Smooth muscle cell of the brain vasculature (primary cell): ENCODE measurements at regions not wholly inside any gene's neighbourhood (a gene's known extent, or its start where the extent isn't known, plus 50 kb on each side); places are given as distances from the start of the nearest gene placed in this dataset.
"Not testable (repeated sequence)": the region's sequence is repeated elsewhere in the genome, so short reads cannot be mapped to it uniquely, and the experiment has no call there.

Experiments used
- DNase-seq: peaks from one replicate; pipeline ENCODE4 v3.0.0-alpha.2; 2012; ENCODE audit warnings: low read depth, low spot score

GRCh38 chr2:188645986-188646385 lies 328.2 kb upstream of the COL3A1 start:
- no peak for DNase-seq

GRCh38 chr2:188647430-188648070 lies 326.6 kb upstream of the COL3A1 start:
- DNase-seq: no peak

DNA sequence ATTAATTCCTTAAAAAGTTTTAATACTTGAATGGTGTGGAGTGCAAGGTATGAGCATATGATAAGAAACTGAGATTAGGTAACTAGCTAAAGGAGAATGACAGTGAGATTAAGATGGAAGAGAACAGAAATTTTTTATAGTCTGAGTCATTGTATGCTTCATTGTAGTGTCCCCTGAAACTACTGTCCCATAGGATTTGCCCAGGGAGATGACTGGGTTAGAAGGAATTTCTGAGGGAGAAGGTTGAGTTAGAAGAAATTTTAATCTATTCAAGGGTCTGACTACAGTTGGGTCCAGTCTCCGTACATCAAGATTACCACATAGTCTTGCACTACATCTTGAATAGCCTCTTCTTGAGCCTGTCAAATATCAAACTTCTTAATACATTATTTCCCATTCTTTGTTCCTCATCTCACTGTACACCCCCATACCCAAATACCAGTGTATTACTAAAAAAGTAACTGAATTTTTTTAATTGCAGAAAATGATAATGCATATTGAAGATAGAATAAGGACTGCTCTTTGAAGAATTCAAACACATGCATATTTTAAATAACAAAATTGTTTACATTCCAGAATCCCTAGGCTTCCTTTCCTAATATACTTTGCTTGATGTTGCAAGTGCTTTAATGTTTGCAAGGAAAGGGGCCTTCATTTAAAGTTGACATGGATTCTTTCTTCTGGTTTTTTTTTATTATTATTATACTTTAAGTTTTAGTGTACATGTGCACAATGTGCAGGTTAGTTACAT lies 314.3 kb upstream of the COL3A1 start:
- no peak for DNase-seq

- no peak for DNase-seq
These were observed 310.9 kb upstream of the COL3A1 start for GRCh38 chr2:188663301-188663700.

DNA sequence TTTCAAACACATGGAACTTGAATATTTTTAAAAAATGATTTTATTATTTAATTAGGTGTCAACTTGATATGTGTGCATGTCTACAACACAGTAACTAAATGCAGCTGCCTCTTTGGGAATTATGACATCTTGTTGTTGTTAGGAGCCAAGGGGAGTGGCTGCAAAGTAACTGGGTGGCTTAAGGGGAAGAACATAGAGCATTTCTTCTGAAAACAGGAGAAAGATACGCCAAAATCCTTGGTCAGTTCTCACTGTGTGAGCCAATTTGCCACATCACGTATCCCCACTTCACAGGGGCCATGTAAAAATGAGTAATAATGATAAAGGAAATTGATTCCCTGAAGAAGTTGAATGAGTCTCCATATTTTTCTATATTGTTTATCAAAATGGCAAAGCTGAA lies 309.8 kb upstream of the COL3A1 start:
- DNase-seq: no peak

- no peak for DNase-seq
These were observed 309.1 kb upstream of the COL3A1 start for GRCh38 chr2:188664951-188665595.

GRCh38 chr2:188665727-188666304 lies 308.4 kb upstream of the COL3A1 start:
- DNase-seq: no peak

DNA sequence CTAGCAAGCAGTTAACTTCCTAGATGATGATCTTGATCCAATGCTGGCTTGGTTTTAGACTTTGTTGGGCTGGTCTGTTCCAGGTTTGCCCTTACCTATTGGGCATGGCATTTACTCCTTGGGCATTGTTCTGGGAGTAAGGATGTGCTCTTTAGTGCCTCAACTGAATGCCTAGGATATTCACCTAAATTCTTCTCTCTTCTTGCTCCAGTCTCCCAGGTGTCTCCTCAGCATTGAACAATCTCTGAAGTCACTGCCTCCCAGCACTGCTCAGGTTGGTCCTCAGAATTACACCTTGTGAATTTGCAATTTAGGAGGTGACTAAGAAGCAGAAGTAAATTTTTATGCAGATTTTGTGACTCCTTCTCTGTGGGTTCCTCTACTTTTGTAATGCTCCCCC lies 307.7 kb upstream of the COL3A1 start:
- DNase-seq: no peak

DNA sequence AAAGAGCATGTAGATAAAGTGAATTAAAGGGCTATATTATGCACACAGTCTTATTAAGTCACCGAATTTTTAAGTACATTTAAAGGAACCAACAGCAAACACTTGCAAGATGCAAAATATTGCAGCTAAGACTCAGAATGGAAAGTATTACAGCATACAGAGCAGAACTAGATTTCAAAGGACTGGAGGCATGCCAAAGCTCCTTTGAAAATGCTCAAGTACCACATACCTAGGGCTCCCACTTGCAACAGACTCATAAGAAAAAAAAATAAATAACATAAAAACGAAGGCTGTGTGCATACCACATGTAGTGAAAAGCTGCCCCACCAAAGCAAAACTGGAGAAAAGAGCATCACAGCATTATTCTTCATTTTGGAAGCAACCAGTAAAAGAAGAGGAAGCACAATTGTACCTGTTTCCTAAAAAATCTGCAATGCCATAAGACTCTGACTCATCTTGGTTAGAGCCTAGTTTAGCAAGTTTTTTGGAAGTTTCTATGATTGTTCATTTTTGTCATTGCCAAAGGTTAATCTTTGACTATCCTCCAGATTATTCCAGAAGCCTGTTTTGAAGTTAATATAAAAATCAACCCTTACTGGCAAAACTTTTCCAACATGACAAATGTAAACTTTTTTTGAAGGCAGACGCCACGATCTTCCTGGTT lies 306.0 kb upstream of the COL3A1 start:
- peak; percentile 90 for DNase-seq

GRCh38 chr2:188675391-188676009 lies 298.7 kb upstream of the COL3A1 start:
- DNase-seq: no peak

- no peak for DNase-seq
These were observed 298.2 kb upstream of the COL3A1 start for GRCh38 chr2:188676010-188676400.

DNA sequence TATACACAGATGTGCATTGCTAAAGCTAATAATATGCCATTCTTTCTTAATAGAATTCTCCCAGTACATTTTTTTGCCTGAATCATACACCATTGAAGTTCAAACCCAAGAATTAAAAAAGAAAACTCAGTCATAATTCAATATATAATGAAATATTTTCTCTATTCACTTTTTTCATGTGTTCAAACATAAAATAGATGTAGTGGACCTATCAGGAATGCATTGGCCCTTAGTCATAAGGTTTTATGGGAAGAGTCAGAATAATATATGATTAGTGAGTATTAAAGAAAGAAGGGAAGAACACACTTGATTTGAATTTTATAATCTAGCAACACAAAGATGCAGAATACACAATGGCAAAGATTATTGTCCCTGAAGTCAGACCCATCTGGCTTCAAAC lies 297.0 kb upstream of the COL3A1 start:
- DNase-seq: no peak

DNA sequence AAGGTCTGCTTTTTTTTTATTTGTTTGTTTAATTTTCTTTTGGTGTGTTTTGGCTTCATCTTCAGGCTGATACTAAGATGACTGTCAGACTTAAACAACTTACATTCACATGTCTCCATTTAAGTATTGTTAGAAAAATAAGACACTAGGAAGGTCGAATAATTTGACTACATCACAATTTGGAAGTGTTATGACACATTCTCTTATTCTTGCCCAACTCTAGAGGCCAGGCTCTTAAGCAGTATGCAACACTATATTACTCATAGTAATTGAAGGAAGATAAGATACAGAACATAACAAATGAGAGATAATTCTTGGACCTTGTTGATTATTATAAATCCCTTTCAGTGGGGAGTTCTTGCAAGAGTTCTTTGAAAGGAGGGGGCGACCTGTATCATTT lies 295.3 kb upstream of the COL3A1 start:
- no peak for DNase-seq

- DNase-seq: no peak
These were observed 291.3 kb upstream of the COL3A1 start for GRCh38 chr2:188682838-188683237.

- no peak for DNase-seq
These were observed 289.4 kb upstream of the COL3A1 start for GRCh38 chr2:188684795-188685194.

GRCh38 chr2:188693111-188693510 lies 281.1 kb upstream of the COL3A1 start:
- DNase-seq: no peak

GRCh38 chr2:188693771-188694170 lies 280.4 kb upstream of the COL3A1 start:
- DNase-seq: no peak

DNA sequence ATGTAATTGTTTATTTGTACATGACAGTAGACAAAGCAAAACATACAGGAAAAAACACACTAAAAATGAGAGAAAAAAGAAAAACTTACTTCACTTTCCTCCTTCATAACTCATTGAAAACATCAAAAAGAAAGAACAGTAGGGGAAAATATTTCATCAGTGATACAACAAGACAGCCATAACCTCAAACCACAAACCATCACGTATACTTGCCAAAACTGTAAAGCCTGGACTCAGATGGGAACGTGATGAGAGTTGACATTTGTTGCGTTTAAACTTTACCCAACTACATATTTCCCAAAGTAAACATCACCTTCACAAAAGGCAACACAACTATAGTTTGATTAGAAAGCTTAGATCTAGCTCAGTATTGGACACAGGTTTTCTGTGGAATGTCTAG lies 278.2 kb upstream of the COL3A1 start:
- peak; percentile 63 for DNase-seq

GRCh38 chr2:188698151-188698550 lies 276.0 kb upstream of the COL3A1 start:
- not testable (repeated sequence) for DNase-seq

DNA sequence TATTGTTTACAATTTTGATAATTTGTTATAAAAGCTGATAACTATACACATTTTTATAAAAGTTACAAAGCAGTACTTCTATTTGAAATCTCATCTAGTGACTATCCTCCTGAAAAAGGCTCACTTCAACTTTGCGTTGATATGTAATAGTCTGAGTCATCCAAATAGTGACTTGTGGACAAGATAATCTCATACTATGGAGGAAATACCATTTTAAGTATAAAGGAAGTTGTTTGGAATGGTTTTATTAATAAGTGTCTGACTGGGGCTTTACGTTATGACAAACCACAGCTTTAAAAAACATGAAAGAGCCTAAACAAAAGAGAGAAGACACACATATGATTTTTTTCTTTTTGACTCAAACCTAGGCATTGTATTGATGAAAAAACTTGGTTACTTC lies 272.3 kb upstream of the COL3A1 start:
- no peak for DNase-seq

GRCh38 chr2:188705191-188705590 lies 269.0 kb upstream of the COL3A1 start:
- DNase-seq: no peak

DNA sequence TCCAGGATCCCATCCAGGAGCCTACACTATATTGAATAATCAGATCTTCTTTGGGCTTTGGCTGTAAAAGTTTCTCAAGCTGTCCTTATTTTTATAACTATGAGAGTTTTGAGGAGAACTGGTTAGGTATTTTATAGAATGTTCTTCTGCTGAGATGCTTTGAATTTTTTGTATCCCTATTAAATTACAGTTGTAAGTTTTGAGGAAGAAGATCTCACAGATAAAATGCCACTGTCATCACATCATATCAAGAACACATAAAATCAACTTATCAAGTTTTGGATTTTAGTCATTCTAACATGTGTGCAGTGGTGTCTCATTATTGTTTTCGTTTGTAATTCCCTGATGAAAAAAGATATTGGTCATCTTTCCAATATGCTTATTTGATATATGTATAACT lies 260.2 kb upstream of the COL3A1 start:
- no peak for DNase-seq
